Inferior parietal cortex (tissue), 1 donor: ENCODE measurements at regions not wholly inside any gene's neighbourhood (a gene's known extent, or its start where the extent isn't known, plus 50 kb on each side); places are given as distances from the start of the nearest gene placed in this dataset.
"Not testable (repeated sequence)": the region's sequence is repeated elsewhere in the genome, so short reads cannot be mapped to it uniquely, and the experiment has no call there.

Experiments
- DNase-seq: peaks from one replicate; pipeline ENCODE4 v3.0.0-alpha.2; 2016; ENCODE audit errors: extremely low spot score

GRCh38 chr16:85438981-85439685, 174.0 kb upstream of the GSE1 start:
- no peak for DNase-seq

- no peak for DNase-seq
Measured at GRCh38 chr16:85440744-85441143, 172.4 kb upstream of the GSE1 start.

DNA sequence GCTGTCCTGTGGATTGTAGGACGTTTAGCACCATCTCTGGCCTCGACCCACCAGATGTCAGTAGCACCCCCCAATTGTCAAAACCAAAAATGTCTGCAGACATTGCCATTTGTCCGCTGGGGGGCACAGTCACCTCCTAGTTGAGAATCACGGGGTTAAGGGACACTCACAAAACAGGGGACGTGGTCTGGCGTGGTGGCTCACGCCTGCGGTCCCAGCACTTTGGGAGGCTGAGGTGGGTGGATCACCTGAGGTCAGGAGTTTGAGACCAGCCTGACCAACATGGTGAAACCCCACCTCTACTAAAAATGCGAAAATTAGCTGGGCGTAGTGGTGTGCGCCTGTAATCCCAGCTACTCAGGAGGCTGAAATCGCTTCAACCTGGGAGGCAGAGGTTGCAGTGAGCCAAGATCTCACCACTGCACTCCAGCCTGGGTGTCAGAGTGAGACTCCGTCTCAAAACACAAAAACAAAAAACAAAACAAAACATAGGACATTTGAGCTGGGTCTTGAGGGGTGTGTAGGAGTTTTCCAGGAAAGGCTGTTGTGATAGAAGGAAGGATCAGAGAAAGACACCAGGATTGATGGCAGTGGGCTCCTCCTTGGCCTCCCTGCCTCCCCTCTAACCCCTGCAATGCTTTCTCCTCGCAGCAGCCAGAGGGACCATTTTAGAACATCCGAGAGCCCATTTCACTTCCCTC, 171.8 kb upstream of the GSE1 start:
- DNase-seq: no peak

DNA sequence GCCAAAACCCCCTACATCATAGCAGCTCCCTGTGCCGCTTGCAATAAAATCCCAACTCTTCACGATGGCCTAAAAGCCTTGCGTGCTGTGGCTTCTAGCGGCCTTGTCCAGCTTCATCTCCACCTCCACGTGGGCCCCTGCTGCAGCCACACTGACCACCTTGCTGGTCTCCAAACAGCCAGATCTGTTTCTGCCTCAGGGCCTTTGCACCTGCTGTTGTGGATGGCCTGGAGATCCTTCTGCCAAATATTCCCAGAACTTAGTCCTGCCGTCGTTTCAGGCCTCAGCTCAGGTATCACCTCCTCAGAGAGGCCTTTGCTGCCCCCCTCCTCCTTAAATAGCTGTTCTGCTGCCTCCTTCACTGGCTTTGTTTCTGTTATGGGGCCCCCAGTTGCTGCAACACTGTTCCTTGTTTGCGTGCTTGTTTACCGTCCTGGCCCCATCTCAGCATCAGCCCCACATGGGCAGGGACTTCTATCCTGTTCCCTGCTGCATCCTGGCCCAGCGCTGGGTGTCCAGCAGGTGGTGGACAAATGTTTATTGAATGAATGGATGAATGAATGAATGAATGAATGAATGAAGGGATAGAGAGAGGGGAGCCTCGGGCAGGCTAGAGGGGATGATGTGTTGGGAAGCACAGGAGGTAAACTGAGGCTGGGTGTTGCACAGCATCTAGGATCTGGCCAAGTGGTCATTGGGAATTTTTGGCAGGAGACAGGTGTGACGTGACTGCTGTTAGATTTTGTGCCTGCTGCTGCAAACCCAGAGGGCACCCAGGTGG, 171.0 kb upstream of the GSE1 start:
- no peak for DNase-seq

DNA sequence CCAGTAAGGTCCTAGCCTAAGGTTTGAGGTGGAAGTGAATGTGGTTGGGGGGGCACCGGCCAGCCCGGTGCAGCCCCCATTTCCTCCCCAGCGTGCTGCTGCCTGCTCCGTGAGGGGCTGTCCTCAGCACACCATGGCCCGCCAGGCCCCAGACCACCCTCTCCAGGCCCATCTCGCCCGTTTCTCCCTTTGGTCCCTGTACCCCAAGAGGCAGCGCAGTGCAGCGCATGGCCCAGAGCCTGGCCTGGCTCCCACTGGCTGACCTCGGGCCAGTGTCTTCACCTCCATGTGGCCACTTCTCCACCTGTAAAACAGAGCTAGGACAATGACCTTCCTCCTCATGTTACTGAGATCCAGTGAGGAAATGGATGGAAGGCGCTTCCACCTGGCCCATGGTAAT, 170.0 kb upstream of the GSE1 start:
- no peak for DNase-seq

DNA sequence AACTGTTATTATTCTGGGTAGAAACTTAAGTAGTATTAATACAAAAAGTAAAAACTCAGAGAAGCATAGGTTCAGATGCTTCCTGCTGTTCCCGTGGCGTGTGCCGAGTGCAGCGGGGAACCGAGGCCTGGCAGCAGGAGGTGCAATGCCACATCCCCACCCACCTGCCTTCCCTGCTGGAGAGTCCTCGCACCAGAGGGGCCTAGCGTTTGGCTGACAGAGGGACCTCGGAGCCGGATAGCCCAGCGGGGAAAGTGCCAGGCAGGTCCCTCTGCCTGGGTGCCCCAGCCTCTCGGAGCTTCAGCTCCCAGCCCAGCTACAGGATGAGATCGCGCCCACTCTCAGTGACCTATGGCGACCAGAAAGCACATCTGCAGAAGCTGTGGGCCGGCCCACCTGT, 169.6 kb upstream of the GSE1 start:
- DNase-seq: no peak

DNA sequence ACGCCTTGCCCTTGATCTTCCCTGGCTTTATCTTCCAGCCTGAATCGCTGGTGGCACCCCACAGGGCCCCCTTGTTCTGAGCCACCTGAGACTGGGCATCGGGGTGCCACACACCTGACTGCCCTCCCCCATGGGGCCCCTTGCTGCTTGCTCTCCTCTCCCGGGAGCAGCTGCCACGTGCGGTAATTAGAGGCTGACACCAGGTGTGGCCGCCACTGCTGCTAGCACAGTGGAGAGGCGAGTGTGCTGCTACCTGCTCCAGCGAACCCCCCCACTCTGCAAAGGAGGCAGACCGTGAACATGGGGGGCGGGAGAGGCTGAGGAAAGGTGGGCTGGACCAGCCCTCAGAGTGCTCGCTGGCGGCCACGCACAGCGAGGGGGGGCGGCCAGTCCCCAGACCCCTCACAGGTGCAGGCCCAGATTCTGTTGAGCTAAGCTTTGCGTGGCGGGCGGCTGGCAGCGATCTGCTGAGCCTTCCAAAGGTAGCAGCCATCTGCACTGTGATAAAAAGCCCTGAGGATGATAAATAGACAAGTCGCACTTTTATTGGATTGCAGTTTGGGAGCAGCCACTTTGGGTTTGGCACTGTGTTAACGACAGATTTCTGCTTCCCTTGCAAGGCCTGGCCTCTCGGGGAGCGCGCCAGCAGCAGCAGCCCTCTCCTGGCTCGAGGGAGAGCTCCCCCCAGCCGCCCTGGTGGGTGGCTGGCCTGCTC, 167.9 kb upstream of the GSE1 start:
- peak; percentile 45 for DNase-seq

GRCh38 chr16:85445779-85446222, 167.3 kb upstream of the GSE1 start:
- DNase-seq: no peak

GRCh38 chr16:85446951-85447692, 166.0 kb upstream of the GSE1 start:
- no peak for DNase-seq

DNA sequence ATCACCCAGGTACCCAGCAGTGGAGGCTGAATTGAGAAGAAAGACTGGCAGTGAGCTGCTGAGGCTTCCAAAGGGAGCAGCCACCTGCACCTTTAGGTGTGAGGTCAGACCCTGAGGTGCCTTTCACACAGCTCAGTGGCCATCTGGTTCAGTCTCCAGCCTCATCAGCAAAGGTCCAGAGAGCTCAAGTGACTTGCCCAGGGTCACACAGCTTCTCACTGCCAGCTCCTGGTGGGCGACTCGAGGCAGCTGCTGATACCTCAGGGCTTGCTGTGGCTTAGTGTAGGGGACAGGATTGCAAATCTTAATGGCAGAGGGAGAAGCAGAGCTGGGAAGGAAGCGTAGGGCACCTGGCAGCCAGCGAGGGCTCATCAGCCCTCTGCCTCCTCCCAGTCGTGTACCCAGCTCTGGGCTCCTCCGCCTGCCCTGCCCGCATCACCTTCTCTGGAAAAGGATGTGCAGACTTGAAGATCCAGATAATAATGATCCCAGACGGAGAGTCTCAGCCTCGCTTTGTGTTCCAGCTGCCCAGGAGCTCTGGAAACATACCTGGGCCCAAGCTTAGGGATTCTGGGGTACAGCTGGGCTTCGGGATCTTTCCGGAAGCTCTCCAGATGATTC, 165.3 kb upstream of the GSE1 start:
- DNase-seq: no peak

DNA sequence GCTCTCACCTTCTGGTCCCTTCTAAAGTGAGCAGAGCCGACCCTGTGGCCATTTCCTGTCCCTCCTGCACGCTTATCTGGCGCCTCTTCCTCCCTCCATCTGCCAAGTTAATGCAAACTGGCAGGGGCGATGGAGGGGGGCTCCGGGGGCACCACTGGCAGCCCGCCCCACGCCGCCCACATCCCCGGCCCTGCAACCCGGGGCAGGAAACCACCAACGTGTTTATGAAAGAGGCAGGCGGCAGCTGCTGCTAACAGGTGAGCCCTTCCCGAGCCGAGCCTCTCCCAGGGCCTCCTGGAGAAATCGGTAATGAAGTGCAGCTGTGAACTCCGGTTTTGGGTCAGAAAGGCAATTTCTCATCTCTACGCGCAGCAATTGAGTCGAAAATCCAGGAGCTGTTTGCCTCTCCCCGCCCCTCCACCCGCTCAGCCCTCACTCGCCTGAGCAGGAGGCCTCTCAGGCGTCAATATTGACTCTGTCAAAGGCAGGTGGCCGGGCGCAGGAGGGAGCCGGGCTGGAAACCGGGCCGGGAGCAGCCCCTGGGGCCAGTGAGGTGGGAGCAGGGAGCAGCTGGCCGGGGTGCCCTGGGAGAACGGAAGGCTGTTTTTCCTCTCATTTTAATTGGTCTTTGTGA, 164.4 kb upstream of the GSE1 start:
- no peak for DNase-seq

- DNase-seq: no peak
Measured at GRCh38 chr16:85449191-85449884, 163.8 kb upstream of the GSE1 start.

DNA sequence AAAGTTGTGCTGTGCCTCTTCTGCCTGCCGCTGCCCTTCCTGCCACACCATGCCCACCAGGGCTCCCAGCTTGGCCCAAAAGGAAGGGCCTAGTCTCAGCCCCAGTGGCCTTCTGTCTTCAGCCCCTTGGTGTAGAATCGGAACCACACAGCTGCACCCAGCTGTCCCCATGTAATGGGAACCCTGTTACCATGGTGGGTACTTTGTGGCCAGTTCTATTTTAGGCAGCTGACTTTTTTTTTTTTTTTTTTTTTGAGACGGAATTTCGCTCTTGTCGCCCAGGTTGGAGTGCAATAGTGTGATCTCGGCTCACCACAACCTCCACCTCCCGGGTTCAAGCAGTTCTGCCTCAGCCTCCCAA, 163.3 kb upstream of the GSE1 start:
- DNase-seq: no peak

DNA sequence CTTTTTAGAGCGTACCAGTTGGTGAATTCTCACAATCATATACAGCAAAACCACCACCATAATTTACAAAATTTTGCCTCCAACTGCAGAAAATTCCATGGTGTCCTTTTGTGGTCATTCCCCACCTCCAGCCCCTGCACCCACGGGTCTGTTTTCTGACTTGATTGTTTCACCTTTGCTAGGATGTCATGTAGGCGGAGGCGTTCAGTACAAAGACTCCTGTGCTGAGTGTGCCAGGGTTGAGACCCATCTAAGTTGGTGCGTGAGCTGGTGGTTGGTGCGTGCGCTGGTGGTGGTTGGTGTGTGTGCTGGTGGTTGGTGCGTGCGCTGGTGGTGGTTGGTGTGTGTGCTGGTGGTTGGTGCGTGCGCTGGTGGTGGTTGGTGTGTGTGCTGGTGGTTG, 162.0 kb upstream of the GSE1 start:
- not testable (repeated sequence) for DNase-seq

DNA sequence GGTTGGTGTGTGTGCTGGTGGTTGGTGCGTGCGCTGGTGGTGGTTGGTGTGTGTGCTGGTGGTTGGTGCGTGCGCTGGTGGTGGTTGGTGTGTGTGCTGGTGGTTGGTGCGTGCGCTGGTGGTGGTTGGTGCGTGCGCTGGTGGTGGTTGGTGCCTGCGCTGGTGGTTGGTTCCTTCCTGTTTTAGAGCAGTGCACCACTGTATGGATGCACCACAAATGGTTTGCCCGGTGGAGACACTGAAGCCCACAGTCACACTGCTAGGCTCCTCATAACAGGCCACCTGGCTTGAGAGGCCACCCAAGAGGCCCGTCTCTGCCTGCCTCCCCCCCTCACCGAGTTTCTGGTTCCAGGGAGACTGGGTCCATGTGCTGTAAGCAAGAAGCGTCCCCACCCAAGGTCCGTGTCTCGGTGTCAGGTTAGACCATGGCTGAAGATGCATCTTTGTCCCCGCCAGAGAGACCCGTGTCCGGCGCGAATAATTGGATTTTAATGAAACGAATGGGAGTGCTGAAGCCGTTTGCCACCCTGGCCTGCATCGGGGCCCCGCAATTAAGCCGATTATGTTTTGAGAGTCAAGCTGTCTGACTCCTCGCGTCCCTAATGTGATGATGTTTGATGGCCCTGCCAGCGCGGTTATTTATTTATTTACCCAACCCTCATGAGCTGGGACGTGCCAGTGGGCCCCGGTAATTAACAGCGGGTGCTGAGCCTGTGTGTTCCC, 161.3 kb upstream of the GSE1 start:
- DNase-seq: no peak

DNA sequence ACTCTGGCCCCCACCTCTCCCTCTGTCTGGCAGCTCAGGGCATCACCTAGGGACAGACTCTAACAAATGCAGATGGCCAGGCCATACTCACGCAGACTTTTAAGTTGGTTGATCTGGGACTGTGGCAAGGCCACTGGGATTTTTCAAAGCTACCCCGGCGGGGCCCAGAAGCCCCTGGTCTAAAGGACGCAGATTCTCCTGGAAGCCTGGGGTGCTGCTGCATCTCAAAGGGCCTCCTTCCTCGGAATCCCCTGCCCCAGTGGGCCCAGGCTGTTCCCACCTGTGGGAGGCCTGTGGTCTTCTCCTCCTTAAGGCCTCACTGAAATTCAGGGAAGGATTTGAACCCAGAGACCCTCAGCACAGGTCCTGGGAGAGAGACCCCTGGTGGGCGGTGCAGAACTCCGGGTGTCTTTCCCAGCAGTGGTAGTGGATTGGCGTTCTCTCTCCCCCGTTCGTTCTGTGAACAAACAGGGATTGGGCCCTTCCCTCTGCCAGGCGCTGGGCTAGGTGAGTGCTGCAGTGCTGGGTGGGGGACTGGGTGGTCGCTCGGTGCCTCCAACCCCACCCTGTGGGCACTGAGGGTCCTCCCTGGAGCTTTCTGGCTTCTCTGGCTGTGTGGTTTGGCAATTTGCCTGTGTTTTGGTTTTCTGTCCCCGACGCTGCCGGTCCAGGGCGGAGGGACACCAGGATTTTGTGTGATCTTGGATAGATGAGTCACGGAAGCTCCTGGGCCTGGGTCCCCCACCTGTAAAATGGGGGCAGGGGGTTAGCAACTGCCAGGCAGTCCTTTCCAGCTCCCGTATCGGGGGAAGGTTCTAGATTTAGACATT, 160.5 kb upstream of the GSE1 start:
- no peak for DNase-seq

- DNase-seq: no peak
Measured at GRCh38 chr16:85453194-85453678, 159.9 kb upstream of the GSE1 start.

DNA sequence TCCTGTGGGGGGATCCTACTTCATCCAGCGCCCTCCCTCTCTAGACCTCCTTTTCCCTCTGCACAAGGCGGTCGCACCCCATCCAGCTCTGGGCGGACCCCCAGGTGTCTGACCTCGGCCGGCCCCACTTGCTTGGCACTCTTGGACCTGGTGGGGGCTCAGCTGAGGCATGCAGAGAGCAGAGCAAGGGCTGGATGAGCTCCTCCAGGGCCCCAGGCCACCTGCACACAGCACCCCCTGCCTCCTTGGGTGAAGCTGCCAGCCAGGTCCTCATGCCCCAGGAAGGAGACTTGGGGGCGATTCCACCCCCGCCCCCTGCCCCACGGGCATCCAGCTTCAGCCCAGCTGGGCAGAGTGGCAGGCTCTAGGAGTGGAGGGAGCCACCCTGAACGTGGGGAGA, 159.4 kb upstream of the GSE1 start:
- DNase-seq: no peak
